Endothelial cell (in vitro differentiated cells): ENCODE measurements at regions not wholly inside any gene's neighbourhood (a gene's known extent, or its start where the extent isn't known, plus 50 kb on each side); places are given as distances from the start of the nearest gene placed in this dataset.
A peak's percentile ranks its signal among the peaks of the same experiment; 100 is the strongest.

ENCODE experiments used
- DNase-seq: peaks from one replicate; pipeline ENCODE4 v3.0.0; 2021; ENCODE audit warnings: low spot score
- H3K27ac Mint-ChIP-seq: one replicate; pipeline ENCODE4 v1.8.0; 2021; ENCODE audit warnings: mixed read lengths, inconsistent platforms; ENCODE audit not compliant: unreplicated experiment
- H3K27me3 Mint-ChIP-seq: one replicate; pipeline ENCODE4 v1.8.0; 2021; ENCODE audit warnings: mild to moderate bottlenecking, moderate library complexity, mixed read lengths, inconsistent platforms; ENCODE audit not compliant: unreplicated experiment
- H3K36me3 Mint-ChIP-seq: one replicate; pipeline ENCODE4 v1.8.0; 2021; ENCODE audit warnings: mild to moderate bottlenecking, low read depth, mixed read lengths, inconsistent platforms; ENCODE audit not compliant: unreplicated experiment
- H3K4me1 Mint-ChIP-seq: one replicate; pipeline ENCODE4 v1.8.0; 2021; ENCODE audit warnings: mild to moderate bottlenecking, mixed read lengths, inconsistent platforms; ENCODE audit not compliant: unreplicated experiment
- H3K4me3 Mint-ChIP-seq: one replicate; pipeline ENCODE4 v1.8.0; 2021; ENCODE audit warnings: mild to moderate bottlenecking, mixed read lengths, inconsistent platforms; ENCODE audit not compliant: unreplicated experiment
- H3K9me3 Mint-ChIP-seq: one replicate; pipeline ENCODE4 v1.8.0; 2021; ENCODE audit warnings: mixed read lengths, inconsistent platforms; ENCODE audit not compliant: unreplicated experiment
- TF ChIP-seq, protein P1 (sequence below): fragments of 200-600 bp; sonication (generic); IDR thresholded peaks from one replicate; pipeline ENCODE4 v1.5.0; 2021; ENCODE audit warnings: antibody characterized with exemption; ENCODE audit not compliant: unreplicated experiment

DNA sequence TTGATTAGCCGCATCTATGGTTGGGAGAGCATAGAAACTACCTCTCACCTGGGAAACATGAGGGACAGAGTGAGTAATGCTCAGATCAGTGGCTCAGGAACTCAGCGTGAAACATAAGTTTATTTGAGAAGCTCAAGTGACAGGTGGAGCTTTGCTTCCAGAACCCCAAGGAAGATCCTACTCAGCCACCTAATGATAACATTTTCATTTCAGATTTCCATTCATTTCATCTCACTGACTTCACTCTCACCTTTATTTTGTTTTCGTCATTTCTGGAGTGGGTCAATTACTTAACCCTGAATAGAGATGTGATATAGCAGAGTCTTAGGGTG, 145.5 kb upstream of the DUSP10 start:
- TF ChIP-seq, protein P1, sequence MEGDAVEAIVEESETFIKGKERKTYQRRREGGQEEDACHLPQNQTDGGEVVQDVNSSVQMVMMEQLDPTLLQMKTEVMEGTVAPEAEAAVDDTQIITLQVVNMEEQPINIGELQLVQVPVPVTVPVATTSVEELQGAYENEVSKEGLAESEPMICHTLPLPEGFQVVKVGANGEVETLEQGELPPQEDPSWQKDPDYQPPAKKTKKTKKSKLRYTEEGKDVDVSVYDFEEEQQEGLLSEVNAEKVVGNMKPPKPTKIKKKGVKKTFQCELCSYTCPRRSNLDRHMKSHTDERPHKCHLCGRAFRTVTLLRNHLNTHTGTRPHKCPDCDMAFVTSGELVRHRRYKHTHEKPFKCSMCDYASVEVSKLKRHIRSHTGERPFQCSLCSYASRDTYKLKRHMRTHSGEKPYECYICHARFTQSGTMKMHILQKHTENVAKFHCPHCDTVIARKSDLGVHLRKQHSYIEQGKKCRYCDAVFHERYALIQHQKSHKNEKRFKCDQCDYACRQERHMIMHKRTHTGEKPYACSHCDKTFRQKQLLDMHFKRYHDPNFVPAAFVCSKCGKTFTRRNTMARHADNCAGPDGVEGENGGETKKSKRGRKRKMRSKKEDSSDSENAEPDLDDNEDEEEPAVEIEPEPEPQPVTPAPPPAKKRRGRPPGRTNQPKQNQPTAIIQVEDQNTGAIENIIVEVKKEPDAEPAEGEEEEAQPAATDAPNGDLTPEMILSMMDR, result no peak

DNA sequence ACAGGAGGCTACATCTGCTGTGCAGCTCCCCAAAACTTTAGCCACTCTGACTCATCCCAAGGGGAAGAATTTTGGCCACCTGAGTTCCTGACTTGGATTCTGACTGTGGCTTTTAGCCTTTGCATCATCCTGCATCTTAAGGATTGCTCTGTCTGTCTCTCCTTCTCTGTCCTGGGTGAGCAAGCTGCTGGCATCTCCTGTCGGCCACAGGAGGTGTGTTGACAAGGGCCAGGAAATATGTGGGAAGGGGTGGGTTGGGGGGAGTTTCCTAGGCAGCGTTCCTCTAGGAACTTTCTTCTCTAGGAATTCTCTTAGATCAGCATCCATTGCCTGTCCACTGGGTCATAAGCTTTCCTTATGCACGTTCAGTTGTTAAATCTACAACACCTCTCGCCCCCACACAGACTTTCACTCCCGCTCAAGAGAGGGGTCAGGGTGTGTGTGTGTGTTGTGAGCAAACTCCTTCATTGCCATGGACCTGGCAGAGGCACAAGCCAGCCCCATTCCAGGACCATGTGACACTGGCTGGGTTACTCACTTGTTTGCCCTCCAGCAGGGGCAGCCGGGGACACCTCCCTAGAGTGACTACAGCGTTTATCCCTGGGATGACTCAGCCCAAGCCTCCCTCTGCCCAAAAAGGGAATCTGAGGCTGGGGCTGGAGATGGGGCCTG, 145.0 kb upstream of the DUSP10 start:
- TF ChIP-seq, protein P1, result no peak
- no peak for DNase-seq
- H3K36me3 Mint-ChIP-seq, result no peaks in the 10 kb centered on the region
- H3K4me3 Mint-ChIP-seq, result no peak overlapping the region
- no peak overlapping the region for H3K27ac Mint-ChIP-seq
- H3K9me3 Mint-ChIP-seq, result no peaks in the 10 kb centered on the region
- peaks cover 4% of the 10 kb centered on the region for H3K4me1 Mint-ChIP-seq
- H3K27me3 Mint-ChIP-seq, result peaks cover 2% of the 10 kb centered on the region

More for the DNA sequence above, 145.5 kb upstream of the DUSP10 start:
- Mint-ChIP-seq H3K27me3 (peaks cover 2% of the 10 kb centered on the region), H3K9me3 (no peaks in the 10 kb centered on the region), H3K4me3 (no peak overlapping the region), H3K27ac (no peak overlapping the region), H3K36me3 (no peaks in the 10 kb centered on the region), H3K4me1 (peaks cover 4% of the 10 kb centered on the region)
- no peak for DNase-seq

DNA sequence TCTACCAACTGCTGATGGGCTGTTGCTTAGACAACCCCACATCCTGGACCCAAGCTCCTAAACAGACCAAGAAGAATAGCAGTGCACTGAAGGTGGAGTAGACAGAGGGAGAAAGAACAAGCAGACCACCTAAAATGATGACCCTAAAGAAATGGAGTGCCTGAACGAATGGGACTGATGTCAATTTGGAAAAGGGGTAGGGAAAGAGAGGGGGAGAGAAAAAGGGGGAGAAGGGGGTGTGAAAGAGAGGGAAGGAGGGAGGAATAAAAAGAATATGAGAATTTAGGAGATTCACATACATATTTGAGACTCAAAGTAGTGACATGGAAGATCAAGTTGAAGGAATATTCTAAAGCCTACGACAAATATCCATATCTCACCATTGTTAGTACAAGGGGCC, 144.4 kb upstream of the DUSP10 start:
- H3K27ac Mint-ChIP-seq, result no peak overlapping the region
- peaks cover 2% of the 10 kb centered on the region for H3K27me3 Mint-ChIP-seq
- peaks cover 8% of the 10 kb centered on the region for H3K4me1 Mint-ChIP-seq
- H3K4me3 Mint-ChIP-seq, result no peak overlapping the region
- TF ChIP-seq, protein P1, result no peak
- DNase-seq, result no peak
- no peaks in the 10 kb centered on the region for H3K9me3 Mint-ChIP-seq
- H3K36me3 Mint-ChIP-seq, result no peaks in the 10 kb centered on the region

DNA sequence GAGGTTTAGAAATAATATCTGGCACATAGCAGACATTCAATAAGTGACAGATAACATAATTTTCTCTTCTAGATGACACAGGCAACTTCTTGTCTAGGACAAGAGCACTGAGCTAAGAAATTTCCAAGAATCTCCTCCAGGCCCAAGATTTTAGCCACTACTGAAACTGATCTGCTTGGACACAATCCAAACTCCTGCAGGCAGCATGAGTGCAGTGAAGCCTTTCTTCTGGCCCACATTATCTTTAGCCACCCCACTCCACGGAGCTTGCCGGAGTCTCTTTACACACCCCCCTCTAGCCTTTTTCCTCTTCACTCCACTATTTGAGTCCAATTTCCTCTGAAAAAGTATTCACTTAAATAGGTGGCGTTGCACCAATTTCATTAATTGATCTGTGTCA, 142.9 kb upstream of the DUSP10 start:
- Mint-ChIP-seq H3K4me1 (peaks cover 16% of the 10 kb centered on the region), H3K4me3 (no peak overlapping the region), H3K27ac (no peak overlapping the region), H3K27me3 (peaks cover 2% of the 10 kb centered on the region), H3K36me3 (no peaks in the 10 kb centered on the region), H3K9me3 (no peaks in the 10 kb centered on the region)
- TF ChIP-seq, protein P1, result no peak
- DNase-seq, result no peak

DNA sequence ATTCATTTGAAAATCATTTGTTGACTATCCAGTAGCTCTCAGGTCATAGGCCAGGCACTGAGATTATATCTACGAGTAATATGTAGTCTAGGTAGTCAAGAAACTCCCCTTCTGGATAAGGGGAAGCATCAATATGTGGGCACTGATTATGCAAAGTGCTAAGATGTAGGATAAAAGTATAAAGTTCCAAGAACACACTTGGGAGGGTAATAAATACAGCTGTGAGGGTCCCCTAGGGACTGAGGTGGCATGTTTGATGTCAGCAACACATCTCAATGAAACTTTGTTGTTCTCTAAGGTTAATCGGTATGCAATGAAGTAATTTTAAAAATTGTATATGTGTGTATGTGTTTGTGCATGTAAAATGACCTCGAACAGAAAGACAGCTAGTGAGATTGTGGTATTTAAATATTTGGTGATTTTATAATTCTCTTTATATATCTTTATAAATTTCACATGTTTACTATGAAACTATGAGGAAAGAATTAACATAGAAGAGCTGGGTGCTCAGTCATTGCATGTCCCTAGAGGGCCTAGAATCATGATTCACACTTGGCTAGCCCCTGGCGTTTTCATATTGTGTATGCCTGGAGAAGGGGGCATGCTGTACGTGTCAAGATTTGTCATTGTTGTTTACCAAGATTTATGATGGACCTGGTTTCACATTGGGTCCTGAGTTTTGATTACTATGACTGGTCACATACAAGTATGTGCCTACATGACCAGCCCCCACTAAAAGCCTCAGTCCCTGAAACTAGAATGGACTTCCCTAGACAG, 140.1 kb upstream of the DUSP10 start:
- H3K27ac Mint-ChIP-seq, result peak overlapping the region; percentile 96
- H3K36me3 Mint-ChIP-seq, result no peaks in the 10 kb centered on the region
- H3K4me1 Mint-ChIP-seq, result peaks cover 29% of the 10 kb centered on the region
- no peaks in the 10 kb centered on the region for H3K9me3 Mint-ChIP-seq
- no peak overlapping the region for H3K4me3 Mint-ChIP-seq
- peaks cover 2% of the 10 kb centered on the region for H3K27me3 Mint-ChIP-seq
- DNase-seq, result no peak
- TF ChIP-seq, protein P1, result no peak
